Renal pelvis (tissue), 1 donor: ENCODE measurements at regions not wholly inside any gene's neighbourhood (a gene's known extent, or its start where the extent isn't known, plus 50 kb on each side); places are given as distances from the start of the nearest gene placed in this dataset.

Experiments
- DNase-seq: peaks from one replicate; pipeline ENCODE4 v3.0.0-alpha.2; 2013

DNA sequence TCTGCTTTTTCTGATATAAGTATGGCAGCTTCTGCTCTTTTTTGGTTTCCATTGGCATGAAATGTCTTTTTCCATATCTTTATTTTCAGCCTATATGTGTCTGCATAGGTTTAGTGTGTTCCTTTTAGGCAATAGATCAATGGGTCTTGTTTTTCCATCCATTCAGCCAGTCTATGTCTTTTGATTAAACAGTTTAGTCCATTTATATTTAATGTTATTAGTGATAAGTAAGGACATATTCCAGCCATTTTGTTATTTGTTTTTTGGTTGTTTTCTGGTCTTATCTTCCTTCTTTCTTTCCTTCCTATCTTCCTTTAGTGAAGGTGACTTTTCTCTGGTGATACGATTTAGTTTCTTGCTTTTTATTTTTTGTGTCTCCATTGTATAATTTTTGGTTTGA is 101.3 kb upstream of the LRRC3B start:
- no peak for DNase-seq

- DNase-seq, result no peak
Measured at GRCh38 chr3:26522919-26523318, 99.7 kb upstream of the LRRC3B start.

- DNase-seq, result no peak
Measured at GRCh38 chr3:26525013-26525412, 97.6 kb upstream of the LRRC3B start.

GRCh38 chr3:26535151-26535550 is 87.4 kb upstream of the LRRC3B start:
- no peak for DNase-seq

DNA sequence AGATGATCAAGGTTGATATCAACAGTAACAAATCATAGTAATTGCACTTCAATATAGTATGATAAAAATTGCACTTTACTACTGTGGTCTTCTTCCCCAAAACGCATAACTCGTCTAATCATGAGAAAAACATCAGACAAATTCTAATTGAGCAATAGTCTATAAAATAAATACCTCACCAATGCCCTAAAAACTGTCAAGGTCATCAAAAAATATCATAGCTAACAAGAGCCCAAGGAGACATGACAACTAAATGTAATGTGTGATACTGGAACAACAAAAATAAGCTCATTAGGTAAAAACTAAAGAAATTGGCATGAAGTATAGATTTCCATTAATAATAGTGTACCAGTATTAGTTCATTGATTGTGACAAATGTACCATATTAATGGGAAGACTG is 85.6 kb upstream of the LRRC3B start:
- no peak for DNase-seq

GRCh38 chr3:26550413-26550812 is 72.2 kb upstream of the LRRC3B start:
- no peak for DNase-seq

DNA sequence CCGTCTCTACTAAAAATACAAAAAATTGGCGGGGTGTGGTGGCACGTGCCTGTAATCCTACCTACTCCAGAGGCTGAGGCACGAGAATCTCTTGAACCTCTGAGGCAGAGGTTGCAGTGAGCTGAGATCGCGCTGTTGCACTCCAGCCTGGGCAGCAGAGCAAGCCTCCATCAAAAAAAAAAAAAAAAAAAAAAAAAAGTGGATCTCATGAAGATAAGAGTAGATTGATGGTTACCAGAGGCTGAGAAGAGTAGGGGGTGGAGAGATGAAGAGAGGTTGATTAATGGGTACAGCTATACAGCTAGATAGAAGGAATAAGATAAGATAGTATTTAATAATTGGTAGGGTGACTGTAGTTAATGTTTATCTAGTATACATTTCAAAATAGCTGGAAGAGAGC is 65.9 kb upstream of the LRRC3B start:
- no peak for DNase-seq

DNA sequence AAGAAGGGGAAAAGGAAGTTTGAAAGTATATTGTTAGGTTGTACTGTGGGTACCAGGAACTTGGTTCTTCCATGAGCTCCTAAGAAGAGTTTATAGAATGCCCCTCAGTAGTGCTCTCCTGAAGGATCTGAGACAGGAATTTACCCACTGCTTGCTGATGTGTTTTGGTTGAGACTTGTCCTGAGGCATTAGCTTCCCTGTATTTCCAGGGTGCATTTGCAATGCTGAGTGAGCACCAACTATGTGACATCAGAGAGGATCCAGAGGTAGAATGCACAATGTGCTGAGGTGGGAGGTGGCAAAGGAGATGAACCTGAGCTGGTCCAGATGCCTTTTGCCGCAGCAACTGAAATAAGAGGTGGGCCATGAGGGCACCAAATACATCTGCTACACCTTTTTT is 64.3 kb upstream of the LRRC3B start:
- no peak for DNase-seq

GRCh38 chr3:26559227-26559626 is 63.3 kb upstream of the LRRC3B start:
- DNase-seq, result peak; percentile 48

DNA sequence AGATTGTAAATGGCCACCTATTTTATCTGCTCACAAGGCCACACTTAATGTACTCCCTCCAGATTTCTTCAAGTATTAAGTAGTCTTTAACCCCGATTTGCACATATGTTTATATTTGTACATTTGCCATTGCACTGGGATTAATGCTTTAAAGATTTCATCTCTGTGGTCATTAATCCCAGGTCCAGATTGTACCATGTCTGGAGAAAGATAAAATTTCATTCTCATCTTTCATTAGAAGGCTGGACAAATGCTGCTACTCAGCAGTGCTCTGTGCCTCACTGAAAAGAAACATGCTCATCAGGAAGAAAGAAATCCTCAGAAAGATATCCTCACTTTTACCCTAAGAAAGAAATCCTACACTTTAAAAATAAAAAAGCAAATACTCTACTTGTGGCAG is 62.5 kb upstream of the LRRC3B start:
- no peak for DNase-seq

DNA sequence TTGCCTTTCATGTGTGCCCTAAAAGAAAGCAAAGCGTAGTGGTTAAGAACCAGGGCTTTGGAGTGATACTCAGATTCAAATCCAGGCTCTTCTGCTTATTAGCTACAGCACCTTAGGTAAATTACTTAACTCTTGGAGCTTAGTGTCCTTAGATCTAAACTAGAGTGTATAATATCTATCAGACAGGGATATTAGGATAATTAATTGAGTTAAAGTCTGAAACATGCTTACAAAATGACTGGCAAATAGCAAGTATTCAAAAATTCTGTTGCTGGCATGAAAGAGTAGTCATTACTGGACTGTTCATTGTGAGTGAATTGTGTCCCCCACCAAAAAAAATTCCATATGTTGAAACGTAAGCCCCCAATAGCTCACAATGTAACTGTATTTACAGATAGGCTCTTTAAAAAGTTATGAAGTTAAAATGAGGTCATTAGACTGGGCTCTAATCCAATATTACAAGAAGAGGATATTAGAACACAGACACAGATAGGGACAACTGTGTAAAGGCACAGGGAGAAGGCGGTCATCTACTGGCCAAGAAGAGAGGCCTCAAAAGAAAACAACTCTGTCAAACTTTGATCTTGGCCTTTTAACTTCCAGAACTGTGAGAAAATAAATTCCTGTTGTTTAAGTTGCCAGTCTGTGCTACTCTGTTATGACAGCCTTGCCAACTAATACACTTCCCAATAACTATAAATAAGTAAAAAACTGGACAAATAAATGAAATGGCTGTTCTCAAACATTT is 60.4 kb upstream of the LRRC3B start:
- DNase-seq, result peak; percentile 2
